HG03469 (cell line): ENCODE measurements at regions not wholly inside any gene's neighbourhood (a gene's known extent, or its start where the extent isn't known, plus 50 kb on each side); places are given as distances from the start of the nearest gene placed in this dataset.
A peak's percentile ranks its signal among the peaks of the same experiment; 100 is the strongest.
"Not testable (repeated sequence)": the region's sequence is repeated elsewhere in the genome, so short reads cannot be mapped to it uniquely, and the experiment has no call there.

Experiments used
- ATAC-seq: cut with Tn5 transposase; IDR thresholded peaks from one replicate; pipeline ENCODE4 v1.9.1; 2021; ENCODE audit warnings: mild to moderate bottlenecking, moderate library complexity, moderate number of reproducible peaks; ENCODE audit not compliant: unreplicated experiment

- ATAC-seq, result no peak
Observed at GRCh38 chr12:127127897-127128296, 1139.1 kb upstream of the TMEM132C start.

- no peak for ATAC-seq
Observed at GRCh38 chr12:127130506-127131124, 1136.4 kb upstream of the TMEM132C start.

DNA sequence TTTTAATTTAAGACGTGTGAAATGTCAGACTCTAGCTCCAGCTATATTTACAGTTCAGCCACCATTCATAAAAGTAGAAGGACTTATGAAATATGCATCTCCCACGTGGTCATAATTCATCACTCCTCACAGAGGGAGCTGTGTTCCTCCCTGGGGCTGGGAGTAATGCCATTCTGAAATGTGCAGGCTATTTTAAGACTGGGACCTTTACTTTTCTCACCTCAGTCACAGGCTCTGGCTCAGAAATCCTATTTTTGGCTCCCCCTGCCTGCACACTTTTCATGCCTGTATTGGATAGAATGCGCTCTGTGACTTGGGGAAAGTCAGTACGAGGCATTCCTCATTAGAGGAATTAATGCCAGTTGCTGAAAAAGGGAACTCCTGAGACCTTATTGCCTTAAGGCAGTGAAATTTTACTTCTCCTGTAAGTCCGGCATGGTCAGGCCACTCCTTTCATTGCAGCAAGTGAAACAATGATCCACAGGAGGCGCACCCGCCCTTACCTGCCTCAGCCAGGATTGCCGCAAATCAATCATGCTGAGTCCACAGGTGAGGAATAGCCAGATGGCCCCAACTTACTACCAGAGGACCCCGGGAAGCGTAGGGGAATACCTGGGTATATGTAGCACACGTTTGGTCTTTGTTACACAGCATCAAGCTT lies 1133.2 kb upstream of the TMEM132C start:
- no peak for ATAC-seq

GRCh38 chr12:127140864-127141484 lies 1126.0 kb upstream of the TMEM132C start:
- ATAC-seq, result not testable (repeated sequence)

DNA sequence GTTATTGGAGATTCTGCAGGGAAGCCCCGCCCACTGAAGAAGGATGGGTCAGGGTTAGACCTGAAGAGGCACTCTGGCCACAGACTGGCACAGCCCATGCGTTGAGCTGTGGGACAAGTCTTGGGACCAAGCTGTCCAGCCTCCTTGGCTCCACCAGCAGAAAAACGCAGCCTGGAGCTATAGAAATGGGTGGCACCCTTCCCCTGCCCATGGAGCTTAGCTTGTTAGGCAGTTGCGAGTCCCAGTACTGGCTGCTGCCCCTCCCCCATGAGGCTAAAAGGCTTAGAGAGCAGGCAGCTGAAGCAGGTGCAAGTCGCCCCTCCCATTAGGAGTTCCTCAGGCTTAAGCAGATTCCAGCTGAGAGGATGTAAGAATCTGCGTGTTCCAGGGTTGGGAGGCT lies 1124.0 kb upstream of the TMEM132C start:
- no peak for ATAC-seq

DNA sequence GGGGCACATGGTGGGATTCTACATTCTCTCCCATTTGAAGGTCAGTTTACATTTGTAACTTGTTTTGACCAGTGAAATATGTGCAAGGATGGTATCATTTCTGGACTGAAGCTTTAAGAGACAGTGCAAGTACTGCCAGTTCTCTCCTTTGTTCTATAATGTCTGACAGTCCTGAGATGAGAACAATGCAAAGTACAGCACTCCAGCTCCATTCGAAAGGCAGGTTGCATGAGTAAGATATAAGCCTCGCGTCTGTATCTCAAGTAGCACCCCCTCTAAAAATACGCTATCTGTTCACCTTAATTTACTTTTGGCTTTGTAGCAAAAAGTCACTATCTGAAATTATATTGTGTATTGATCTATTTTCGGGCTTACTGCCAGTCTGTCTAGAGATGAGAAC lies 1122.2 kb upstream of the TMEM132C start:
- ATAC-seq, result no peak

DNA sequence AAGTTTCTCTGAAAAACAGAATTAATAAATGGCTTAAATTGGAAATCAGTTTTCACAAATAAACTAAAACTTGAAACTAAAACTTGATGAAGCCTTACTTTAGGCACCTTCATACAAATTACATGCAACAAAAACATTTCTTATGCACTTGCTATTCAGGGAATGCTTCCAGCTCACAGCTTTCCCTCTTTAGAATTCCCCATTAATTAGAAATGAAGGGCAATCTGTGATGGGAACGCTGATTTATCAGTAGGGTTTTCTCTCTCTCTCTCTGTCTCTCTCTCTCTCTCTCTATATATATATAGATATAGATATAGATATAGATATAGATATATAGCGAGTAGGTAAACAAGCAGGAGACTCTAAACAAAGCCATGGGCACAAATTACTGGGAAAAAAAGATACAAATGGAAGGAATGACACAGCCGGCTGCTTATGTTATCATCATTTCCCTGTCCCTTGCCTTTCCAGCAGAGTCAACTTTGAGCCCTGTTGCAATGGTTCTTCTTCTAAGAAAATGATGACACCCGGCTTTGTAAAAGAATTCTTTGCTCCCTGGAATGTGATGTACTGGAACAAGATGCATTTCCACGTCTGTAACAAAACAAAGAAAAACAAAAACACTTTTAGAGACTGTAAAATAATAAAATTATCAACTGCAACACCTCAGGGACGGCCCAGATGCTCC lies 1121.6 kb upstream of the TMEM132C start:
- no peak for ATAC-seq

DNA sequence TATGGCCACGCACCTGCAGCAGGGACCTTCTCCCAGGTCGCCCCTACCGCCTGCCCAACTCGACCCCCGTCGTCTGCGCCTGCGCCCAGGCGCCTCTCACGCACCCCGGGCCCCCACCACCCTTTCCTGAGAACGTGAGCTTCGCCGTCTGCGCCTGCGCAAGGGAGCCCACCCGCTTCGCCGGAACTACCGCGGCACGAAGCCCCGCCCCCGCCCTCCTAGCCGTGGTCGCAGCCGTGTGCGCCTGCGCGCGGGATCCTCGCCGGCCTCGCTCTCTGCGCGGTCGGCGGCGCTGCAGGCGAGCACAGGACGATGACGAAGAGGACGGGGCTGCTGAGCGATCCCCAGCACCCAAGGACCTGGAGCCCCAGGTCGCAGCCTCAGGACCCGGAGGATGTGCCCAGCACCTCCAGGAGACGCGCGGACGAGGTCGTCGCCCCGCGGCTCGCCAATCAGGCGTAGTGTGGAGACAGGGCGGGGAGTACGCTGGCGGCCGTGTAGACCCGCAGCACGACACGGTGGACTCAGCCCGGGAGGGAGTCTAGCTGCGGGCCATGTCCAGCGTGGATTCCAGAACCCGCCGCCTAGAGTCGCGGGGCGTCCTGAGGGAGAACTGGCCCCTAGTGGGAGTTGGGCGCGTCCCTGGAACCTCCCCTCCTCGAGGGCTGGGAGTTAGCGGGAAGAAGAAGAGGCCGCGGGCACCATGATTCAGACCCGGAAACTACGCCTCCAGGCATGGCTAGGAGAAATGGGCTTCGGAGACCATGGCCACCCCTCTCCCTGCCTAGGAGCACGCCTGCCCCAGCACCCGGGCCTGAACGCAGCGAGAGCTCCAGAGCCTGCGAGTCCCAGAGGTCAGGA lies 1120.8 kb upstream of the TMEM132C start:
- ATAC-seq, result no peak

- no peak for ATAC-seq
Observed at GRCh38 chr12:127146991-127147718, 1119.8 kb upstream of the TMEM132C start.

GRCh38 chr12:127147724-127148123 lies 1119.2 kb upstream of the TMEM132C start:
- ATAC-seq, result no peak

DNA sequence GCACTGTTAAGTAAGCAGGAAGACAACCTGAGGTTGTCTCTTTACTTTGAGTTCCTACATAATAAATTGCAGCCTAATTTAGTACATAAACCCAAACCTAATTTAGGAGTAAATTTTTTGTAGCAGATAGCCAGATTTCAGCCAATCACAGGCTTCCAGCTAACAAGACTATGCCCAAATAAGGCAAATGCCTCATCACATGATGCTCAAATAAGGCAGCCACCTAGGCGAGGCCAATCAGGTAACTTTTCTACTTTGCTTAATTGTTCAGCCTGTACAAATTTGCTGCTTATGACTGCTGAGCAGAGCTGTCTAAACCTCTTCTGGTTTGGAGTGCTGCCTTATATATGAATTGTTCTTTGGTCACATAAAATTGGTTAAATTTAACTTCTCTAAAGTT lies 1118.7 kb upstream of the TMEM132C start:
- no peak for ATAC-seq

DNA sequence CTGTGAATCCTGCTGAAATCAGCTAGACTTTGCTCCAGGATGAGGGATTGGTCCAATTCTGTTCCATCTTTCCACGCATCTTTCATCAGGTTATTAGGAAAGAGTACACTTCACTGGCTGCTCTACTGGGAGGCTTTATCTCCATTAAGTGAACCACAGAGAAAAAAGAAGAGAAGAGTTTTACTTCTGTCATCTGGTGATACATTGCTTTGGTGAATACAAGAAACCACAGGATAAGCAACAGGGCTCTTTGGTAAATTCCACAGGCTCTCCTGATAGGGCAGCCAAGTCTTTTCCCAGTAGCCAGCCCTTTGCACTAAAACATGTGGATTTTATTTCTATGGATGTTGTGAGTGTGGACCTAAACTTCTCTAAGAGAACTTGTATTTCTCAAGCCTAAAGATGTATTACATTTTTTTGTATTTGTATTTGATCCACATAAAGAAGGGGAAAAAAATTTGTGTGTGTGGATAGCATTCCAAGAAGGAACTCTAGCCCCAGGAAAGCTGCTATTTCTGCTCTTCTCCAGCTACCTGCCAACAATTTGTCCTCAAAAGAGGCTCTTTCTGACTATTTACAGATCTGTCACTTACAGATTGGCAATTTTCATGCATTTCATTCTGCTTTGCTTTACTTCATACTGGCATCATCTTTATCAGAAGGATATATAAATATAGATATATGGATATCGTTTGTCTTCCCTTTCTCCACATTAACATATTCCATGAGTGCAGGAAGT lies 1117.6 kb upstream of the TMEM132C start:
- no peak for ATAC-seq

GRCh38 chr12:127150028-127150427 lies 1116.9 kb upstream of the TMEM132C start:
- peak; percentile 71 for ATAC-seq

GRCh38 chr12:127150479-127150878 lies 1116.5 kb upstream of the TMEM132C start:
- no peak for ATAC-seq

- no peak for ATAC-seq
Observed at GRCh38 chr12:127150956-127151355, 1116.0 kb upstream of the TMEM132C start.

GRCh38 chr12:127153996-127154395 lies 1113.0 kb upstream of the TMEM132C start:
- ATAC-seq, result no peak

GRCh38 chr12:127154830-127155229 lies 1112.1 kb upstream of the TMEM132C start:
- not testable (repeated sequence) for ATAC-seq

- ATAC-seq, result not testable (repeated sequence)
Observed at GRCh38 chr12:127155935-127156619, 1110.9 kb upstream of the TMEM132C start.
